IPS-18a (cell line): ENCODE measurements at regions not wholly inside any gene's neighbourhood (a gene's known extent, or its start where the extent isn't known, plus 50 kb on each side); places are given as distances from the start of the nearest gene placed in this dataset.

ENCODE experiments used
- H3K27ac ChIP-seq: one replicate; pipeline ENCODE4 v1.5.1; 2013; ENCODE audit warnings: low read length
- H3K27me3 ChIP-seq: one replicate; pipeline ENCODE4 v1.6.1; 2013; ENCODE audit warnings: mild to moderate bottlenecking, low read length; ENCODE audit not compliant: control insufficient read depth, insufficient read depth
- H3K36me3 ChIP-seq: one replicate; pipeline ENCODE4 v1.6.1; 2013; ENCODE audit warnings: low read depth, low read length; ENCODE audit not compliant: control insufficient read depth
- H3K4me1 ChIP-seq: one replicate; pipeline ENCODE4 v1.6.1; 2013; ENCODE audit warnings: low read depth, low read length; ENCODE audit not compliant: control insufficient read depth
- H3K4me3 ChIP-seq: one replicate; pipeline ENCODE4 v1.5.1; 2013; ENCODE audit warnings: low read length
- H3K9ac ChIP-seq: one replicate; pipeline ENCODE4 v1.6.1; 2013; ENCODE audit warnings: mild to moderate bottlenecking, low read length, moderate library complexity
- H3K9me3 ChIP-seq: one replicate; pipeline ENCODE4 v1.6.1; 2013; ENCODE audit warnings: low read depth, low read length; ENCODE audit not compliant: control insufficient read depth

- Histone ChIP-seq H3K27me3 (no peaks in the 10 kb centered on the region), H3K27ac (no peak overlapping the region), H3K9me3 (no peaks in the 10 kb centered on the region), H3K9ac (no peak overlapping the region), H3K4me1 (peaks cover under 1% of the 10 kb centered on the region), H3K36me3 (no peaks in the 10 kb centered on the region), H3K4me3 (no peak overlapping the region)
These were observed 1478.8 kb downstream of the BRD1 start for GRCh38 chr22:48348855-48349254.

GRCh38 chr22:48347311-48347710, 1480.4 kb downstream of the BRD1 start:
- Histone ChIP-seq H3K4me3 (no peak overlapping the region), H3K36me3 (no peaks in the 10 kb centered on the region), H3K27ac (no peak overlapping the region)

GRCh38 chr22:48346911-48347310, 1480.8 kb downstream of the BRD1 start:
- H3K9ac ChIP-seq: no peak overlapping the region

More at GRCh38 chr22:48347311-48347710, 1480.4 kb downstream of the BRD1 start:
- Histone ChIP-seq H3K4me1 (peaks cover 5% of the 10 kb centered on the region), H3K9ac (no peak overlapping the region), H3K9me3 (no peaks in the 10 kb centered on the region), H3K27me3 (no peaks in the 10 kb centered on the region)

GRCh38 chr22:48346311-48346710, 1481.4 kb downstream of the BRD1 start:
- no peak overlapping the region for H3K4me3 ChIP-seq
- peaks cover 5% of the 10 kb centered on the region for H3K4me1 ChIP-seq
- H3K9ac ChIP-seq: no peak overlapping the region
- H3K27ac ChIP-seq: no peak overlapping the region
- H3K36me3 ChIP-seq: no peaks in the 10 kb centered on the region
- no peaks in the 10 kb centered on the region for H3K9me3 ChIP-seq
- H3K27me3 ChIP-seq: peaks cover 7% of the 10 kb centered on the region

More at GRCh38 chr22:48346911-48347310, 1480.8 kb downstream of the BRD1 start:
- Histone ChIP-seq H3K36me3 (no peaks in the 10 kb centered on the region), H3K4me1 (peaks cover 5% of the 10 kb centered on the region), H3K4me3 (no peak overlapping the region), H3K27ac (no peak overlapping the region), H3K27me3 (peaks cover under 1% of the 10 kb centered on the region), H3K9me3 (no peaks in the 10 kb centered on the region)

- Histone ChIP-seq H3K4me1 (peaks cover 5% of the 10 kb centered on the region), H3K27ac (no peak overlapping the region), H3K9me3 (no peaks in the 10 kb centered on the region)
These were observed 1482.0 kb downstream of the BRD1 start for GRCh38 chr22:48345631-48346030.

GRCh38 chr22:48343461-48343860, 1484.2 kb downstream of the BRD1 start:
- no peak overlapping the region for H3K4me3 ChIP-seq
- H3K9ac ChIP-seq: no peak overlapping the region
- H3K27ac ChIP-seq: no peak overlapping the region
- H3K9me3 ChIP-seq: no peaks in the 10 kb centered on the region
- peaks cover 5% of the 10 kb centered on the region for H3K4me1 ChIP-seq
- H3K27me3 ChIP-seq: peaks cover 13% of the 10 kb centered on the region
- H3K36me3 ChIP-seq: no peaks in the 10 kb centered on the region

More at GRCh38 chr22:48345631-48346030, 1482.0 kb downstream of the BRD1 start:
- no peak overlapping the region for H3K4me3 ChIP-seq
- peaks cover 10% of the 10 kb centered on the region for H3K27me3 ChIP-seq
- no peaks in the 10 kb centered on the region for H3K36me3 ChIP-seq
- H3K9ac ChIP-seq: no peak overlapping the region

- Histone ChIP-seq H3K27me3 (peaks cover 13% of the 10 kb centered on the region), H3K4me3 (no peak overlapping the region), H3K4me1 (peaks cover 5% of the 10 kb centered on the region), H3K9ac (no peak overlapping the region), H3K36me3 (no peaks in the 10 kb centered on the region), H3K9me3 (no peaks in the 10 kb centered on the region), H3K27ac (no peak overlapping the region)
These were observed 1484.9 kb downstream of the BRD1 start for GRCh38 chr22:48342732-48343131.

- peaks cover 5% of the 10 kb centered on the region for H3K4me1 ChIP-seq
- peaks cover 13% of the 10 kb centered on the region for H3K27me3 ChIP-seq
- H3K27ac ChIP-seq: no peak overlapping the region
- H3K36me3 ChIP-seq: no peaks in the 10 kb centered on the region
- H3K4me3 ChIP-seq: no peak overlapping the region
- H3K9me3 ChIP-seq: no peaks in the 10 kb centered on the region
- no peak overlapping the region for H3K9ac ChIP-seq
These were observed 1485.7 kb downstream of the BRD1 start for GRCh38 chr22:48342016-48342415.

- Histone ChIP-seq H3K9ac (no peak overlapping the region), H3K27ac (no peak overlapping the region), H3K36me3 (no peaks in the 10 kb centered on the region), H3K9me3 (no peaks in the 10 kb centered on the region), H3K4me1 (peaks cover 5% of the 10 kb centered on the region), H3K27me3 (peaks cover 13% of the 10 kb centered on the region), H3K4me3 (no peak overlapping the region)
These were observed 1486.7 kb downstream of the BRD1 start for GRCh38 chr22:48340727-48341709.

GRCh38 chr22:48340191-48340590, 1487.5 kb downstream of the BRD1 start:
- Histone ChIP-seq H3K9me3 (no peaks in the 10 kb centered on the region), H3K4me3 (no peak overlapping the region), H3K27me3 (peaks cover 13% of the 10 kb centered on the region), H3K4me1 (peaks cover 5% of the 10 kb centered on the region), H3K27ac (no peak overlapping the region), H3K36me3 (no peaks in the 10 kb centered on the region), H3K9ac (no peak overlapping the region)

- H3K4me3 ChIP-seq: no peak overlapping the region
- H3K27ac ChIP-seq: no peak overlapping the region
- no peak overlapping the region for H3K9ac ChIP-seq
- H3K27me3 ChIP-seq: peaks cover 13% of the 10 kb centered on the region
- H3K36me3 ChIP-seq: no peaks in the 10 kb centered on the region
- peaks cover 5% of the 10 kb centered on the region for H3K4me1 ChIP-seq
- no peaks in the 10 kb centered on the region for H3K9me3 ChIP-seq
These were observed 1488.6 kb downstream of the BRD1 start for GRCh38 chr22:48338793-48339705.
